GM12878 (cell line): ENCODE measurements at regions not wholly inside any gene's neighbourhood (a gene's known extent, or its start where the extent isn't known, plus 50 kb on each side); places are given as distances from the start of the nearest gene placed in this dataset.

Experiments
- ATAC-seq: fragments of 200-7000 bp; cut with Tn5 transposase; 3 replicates; pipeline ENCODE4 v1.9.1; 2020; ENCODE audit warnings: mild to moderate bottlenecking, moderate library complexity
- BruUV-seq: library from RNA; stranded (reverse); fragments of 400-500 nt; replicated peaks from 2 replicates; lab custom pipeline; 2021; lab: Mats Ljungman, UMichigan
- CTCF ChIA-PET: fragments of 300-600 bp; sonication (Branson Sonifier 250); formaldehyde crosslinking; extraction: SDS; loops from one replicate; lab custom pipeline; 2021; ENCODE audit warnings: inconsistent platforms; lab: Yijun Ruan, JAX
- POLR2A ChIA-PET: fragments of 350-600 bp; formaldehyde crosslinking; extraction: SDS; loops from one replicate; lab custom pipeline; 2021; ENCODE audit warnings: inconsistent platforms; lab: Charles Lee
- RAD21 ChIA-PET: fragments of 300-600 bp; sonication (Branson Sonifier 250); formaldehyde crosslinking; loops from one replicate; lab custom pipeline; 2023; ENCODE audit warnings: antibody characterized with exemption; ENCODE audit not compliant: unreplicated experiment; lab: Charles Lee
- SMC1A ChIA-PET: fragments of 300-600 bp; sonication (Branson Sonifier 250); formaldehyde crosslinking; loops from one replicate; lab custom pipeline; 2023; ENCODE audit not compliant: unreplicated experiment, uncharacterized antibody; lab: Charles Lee
- DNase-seq: peaks from one replicate; pipeline ENCODE4 v3.0.0-alpha.2; 2011; ENCODE audit warnings: low read depth, low spot score
- FAIRE-seq: peaks from 3 replicates; lab custom pipeline; 2011; peaks lifted over from hg19 to GRCh38; lab: Jason Lieb, UNC
- H2AFZ ChIP-seq: 2 replicates; pipeline ENCODE4 v1.6.0; 2011; ENCODE audit warnings: low read depth, low read length, control low read depth; ENCODE audit not compliant: control insufficient read depth
- H3K27ac ChIP-seq: 2 replicates; pipeline ENCODE4 v1.5.1; 2011; ENCODE audit warnings: control low read depth; ENCODE audit not compliant: control insufficient read depth, insufficient read depth
- H3K27me3 ChIP-seq, 2 experiments: replicated peaks in 1 of 2; 2 replicates each; pipeline versions ENCODE4 v1.6.0 to v1.6.1; 2011; ENCODE audit warnings: low read length in 1 of 2; ENCODE audit not compliant: control insufficient read depth in 2 of 2, insufficient read depth in 2 of 2
- H3K36me3 ChIP-seq, 2 experiments: 2 replicates each; pipeline ENCODE4 v1.5.1; 2011; ENCODE audit warnings: low read length in 1 of 2; ENCODE audit not compliant: control insufficient read depth in 2 of 2, insufficient read depth in 2 of 2
- H3K4me1 ChIP-seq: 2 replicates; pipeline ENCODE4 v1.6.1; 2011; ENCODE audit warnings: mild to moderate bottlenecking, low read length, moderate library complexity, mixed read lengths; ENCODE audit not compliant: control insufficient read depth, insufficient read depth
- H3K4me2 ChIP-seq: 2 replicates; pipeline ENCODE4 v1.6.0; 2011; ENCODE audit warnings: control low read depth; ENCODE audit not compliant: control insufficient read depth, insufficient read depth
- H3K4me3 ChIP-seq: fragments of 200-600 bp; sonication (generic); 2 replicates; pipeline ENCODE4 v1.5.1; 2016
- H3K79me2 ChIP-seq: 2 replicates; pipeline ENCODE4 v1.6.0; 2011; ENCODE audit warnings: low read length; ENCODE audit not compliant: control insufficient read depth, insufficient read depth
- H3K9ac ChIP-seq: 2 replicates; pipeline ENCODE4 v1.8.0; 2011; ENCODE audit warnings: low read length, control low read depth, mixed read lengths; ENCODE audit not compliant: control insufficient read depth, insufficient read depth
- H3K9me3 ChIP-seq: replicated peaks from 3 replicates; pipeline ENCODE4 v1.5.1; 2011; ENCODE audit warnings: mild to moderate bottlenecking, low read length; ENCODE audit not compliant: control insufficient read depth, insufficient read depth
- H4K20me1 ChIP-seq: 2 replicates; pipeline ENCODE4 v1.6.0; 2011; ENCODE audit not compliant: control insufficient read depth, insufficient read depth
- BHLHE40 ChIP-seq, 2 experiments: fragments of 450-650 bp in 1 of 2; IDR thresholded peaks; 2 replicates each; pipeline ENCODE4 v1.6.1; 2011 to 2017; ENCODE audit warnings: low read depth in 2 of 2, borderline replicate concordance in 1 of 2, improper control_type of control experiment in 1 of 2, low read length in 1 of 2, mild to moderate bottlenecking in 1 of 2
- ESRRA ChIP-seq: IDR thresholded peaks from 2 replicates; pipeline ENCODE4 v1.6.1; 2012; ENCODE audit warnings: mild to moderate bottlenecking, low read length, improper control_type of control experiment
- ETV6 ChIP-seq, 2 experiments: fragments of 450-650 bp in 1 of 2; IDR thresholded peaks in 1 of 2; conservative IDR thresholded peaks in 1 of 2; 2 replicates each; pipeline ENCODE4 v1.6.1; 2014; ENCODE audit warnings: antibody characterized with exemption in 1 of 2, borderline replicate concordance in 1 of 2, low read depth in 1 of 2, mild to moderate bottlenecking in 1 of 2, moderate library complexity in 1 of 2
- JUND ChIP-seq: IDR thresholded peaks from 2 replicates; pipeline ENCODE4 v1.6.1; 2012; ENCODE audit warnings: low read depth, mild to moderate bottlenecking, low read length, improper control_type of control experiment, moderate library complexity
- MAX ChIP-seq: IDR thresholded peaks from 2 replicates; pipeline ENCODE4 v1.6.1; 2012; ENCODE audit warnings: low read depth, low read length, improper control_type of control experiment
- MYB ChIP-seq: fragments of 150-350 bp; IDR thresholded peaks from 2 replicates; pipeline ENCODE4 v1.6.1; 2014; ENCODE audit warnings: mild to moderate bottlenecking, low read depth, low read length, borderline replicate concordance
- NFIC ChIP-seq: IDR thresholded peaks from 2 replicates; pipeline ENCODE4 v1.6.1; 2012; ENCODE audit warnings: low read depth, mild to moderate bottlenecking, inconsistent platforms, low read length, moderate library complexity
- SP1 ChIP-seq: IDR thresholded peaks from one replicate; pipeline ENCODE4 v1.6.1; 2011; ENCODE audit warnings: low read depth, low read length
- TAF1 ChIP-seq: IDR thresholded peaks from 2 replicates; pipeline ENCODE4 v1.6.1; 2011; ENCODE audit warnings: mild to moderate bottlenecking, low read depth, low read length, borderline replicate concordance
- TCF12 ChIP-seq: IDR thresholded peaks from 2 replicates; pipeline ENCODE4 v1.6.1; 2011; ENCODE audit warnings: low read depth, mild to moderate bottlenecking, low read length
- USF2 ChIP-seq: IDR thresholded peaks from 2 replicates; pipeline ENCODE4 v1.6.1; 2011; ENCODE audit warnings: low read depth, low read length, improper control_type of control experiment, borderline replicate concordance
- ZBTB40 ChIP-seq: fragments of 450-650 bp; IDR thresholded peaks from 2 replicates; pipeline ENCODE4 v1.6.1; 2016; ENCODE audit warnings: mild to moderate bottlenecking, moderate library complexity, borderline replicate concordance
- WGBS: methylation state at CpG from one replicate; pipeline ENCODE4 v1.1.6; 2016; ENCODE audit warnings: low lambda C conversion rate; ENCODE audit not compliant: insufficient replicate concordance, insufficient coverage; ENCODE audit errors: missing lambda C conversion rate; 5-methylcytosine and 5-hydroxymethylcytosine counted together
- in situ Hi-C: fragments of 300-500 bp; cut with MboI; formaldehyde crosslinking; loops from 9 replicates; pipeline ENCODE4 v1.14.3; 2018; ENCODE audit warnings: mixed read lengths
- intact Hi-C: fragments of 100-400 bp; cut with micrococcal nuclease; formaldehyde crosslinking; loops from one replicate; pipeline ENCODE4 v1.14.2; 2022; ENCODE audit not compliant: unreplicated experiment

DNA sequence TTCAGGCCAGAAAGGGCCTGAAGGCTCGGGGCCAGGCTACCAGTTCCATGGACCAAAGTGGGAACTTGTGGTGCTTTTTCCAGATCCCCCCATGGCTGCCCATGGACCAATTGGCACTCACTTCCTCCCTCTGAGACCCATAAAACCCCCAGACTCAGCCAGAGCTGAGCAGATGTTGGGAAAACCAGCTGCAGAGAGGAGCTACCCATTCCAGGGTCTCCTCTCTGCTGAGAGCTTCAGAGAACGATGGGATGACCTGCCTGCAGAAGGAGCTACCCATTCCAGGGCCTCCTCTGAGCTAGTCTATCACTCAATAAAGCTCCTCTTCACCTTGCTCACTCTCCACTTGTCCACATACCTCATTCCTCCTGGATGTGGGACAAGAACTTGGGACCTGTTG, 52.2 kb upstream of the MED9 start:
- ATAC-seq, result no peak
- no peak overlapping the region for H3K4me3 ChIP-seq
- SMC1A ChIA-PET, result no interaction called here

More for the DNA sequence above, 52.2 kb upstream of the MED9 start:
- Histone ChIP-seq H3K27me3 (peaks cover 0 to 2% of the 10 kb centered on the region in 2 experiments; a peak in 1 of 4 replicates), H3K27ac (no peak overlapping the region), H3K9ac (no peak overlapping the region), H3K36me3 (no peaks in the 10 kb centered on the region), H2AFZ (no peak overlapping the region), H3K4me2 (no peak overlapping the region), H3K9me3 (peaks cover 9% of the 10 kb centered on the region; the same call in 2 of the 3 replicates), H4K20me1 (no peaks in the 10 kb centered on the region), H3K4me1 (no peaks in the 10 kb centered on the region), H3K79me2 (no peaks in the 10 kb centered on the region)
- 0% methylated on average over 2 of the region's 2 CpGs for WGBS
- no peak for TF ChIP-seq NFIC
- no peak for TF ChIP-seq TCF12
- TF ChIP-seq ZBTB40, result no peak
- TF ChIP-seq TAF1, result no peak
- TF ChIP-seq ETV6 (conservative IDR thresholded peaks at IDR 0.05 in 1 of 2, IDR thresholded peaks at IDR 0.05 in 1 of 2; ENCODE audit: borderline replicate concordance in 1 of 2, low read depth in 1 of 2), result no peak
- no peak for TF ChIP-seq ESRRA
- TF ChIP-seq USF2, result no peak
- TF ChIP-seq SP1, result no peak
- no peak for TF ChIP-seq BHLHE40 (IDR thresholded peaks at IDR 0.05; ENCODE audit: borderline replicate concordance in 1 of 2, low read depth in 2 of 2, low read length in 1 of 2)
- no peak for TF ChIP-seq JUND
- TF ChIP-seq MYB, result no peak
- no peak for TF ChIP-seq MAX
- intact Hi-C loops, result no loop called here
- DNase-seq, result no peak
- ChIA-PET RAD21 (no interaction called here), CTCF (no interaction called here), POLR2A (no interaction called here)
- no peak for FAIRE-seq
- no TSS peak for BruUV-seq
- in situ Hi-C loops, result no loop called here
